H1 (cell line): ENCODE measurements at regions not wholly inside any gene's neighbourhood (a gene's known extent, or its start where the extent isn't known, plus 50 kb on each side); places are given as distances from the start of the nearest gene placed in this dataset.
"Not testable (repeated sequence)": the region's sequence is repeated elsewhere in the genome, so short reads cannot be mapped to it uniquely, and the experiment has no call there.

Experiments
- CTCF ChIA-PET: fragments of 300-600 bp; sonication (Branson Sonifier 250); formaldehyde crosslinking; loops from one replicate; lab custom pipeline; 2021; ENCODE audit not compliant: partially characterized antibody; lab: Charles Lee
- POLR2A ChIA-PET: fragments of 300-600 bp; sonication (Branson Sonifier 250); formaldehyde crosslinking; loops from one replicate; lab custom pipeline; 2021; ENCODE audit warnings: inconsistent platforms; ENCODE audit not compliant: partially characterized antibody; lab: Charles Lee
- DNase-seq, 2 experiments: peaks; one replicate each; pipeline versions ENCODE4 v3.0.0 to v3.0.0-alpha.2; 2010 to 2022; ENCODE audit warnings: low spot score in 2 of 2, low read depth in 1 of 2, mixed read lengths in 1 of 2
- FAIRE-seq: peaks from 2 replicates; lab custom pipeline; 2011; peaks lifted over from hg19 to GRCh38; lab: Jason Lieb, UNC
- H2AFZ ChIP-seq: 2 replicates; pipeline ENCODE4 v1.8.1; 2012; ENCODE audit warnings: low read length, inconsistent platforms
- H2AK5ac ChIP-seq: 2 replicates; pipeline ENCODE4 v1.6.1; 2013; ENCODE audit warnings: low read depth, low read length
- H2BK120ac ChIP-seq: replicated peaks from 2 replicates; pipeline ENCODE3; 2013; ENCODE audit warnings: low read depth, low read length, inconsistent platforms
- H2BK12ac ChIP-seq: 2 replicates; pipeline ENCODE4 v1.6.1; 2013; ENCODE audit warnings: low read depth, low read length
- H2BK15ac ChIP-seq: 2 replicates; pipeline ENCODE4 v1.6.1; 2013; ENCODE audit warnings: low read length
- H2BK20ac ChIP-seq: 2 replicates; pipeline ENCODE4 v1.6.1; 2013; ENCODE audit warnings: low read length
- H2BK5ac ChIP-seq: 2 replicates; pipeline ENCODE4 v1.6.1; 2013; ENCODE audit warnings: low read depth, low read length
- H3K14ac ChIP-seq: 2 replicates; pipeline ENCODE4 v1.6.1; 2013; ENCODE audit warnings: inconsistent platforms; ENCODE audit not compliant: insufficient read length
- H3K18ac ChIP-seq: 2 replicates; pipeline ENCODE4 v1.6.1; 2013; ENCODE audit warnings: low read length; ENCODE audit errors: extremely low read depth
- H3K23ac ChIP-seq: 2 replicates; pipeline ENCODE4 v1.6.1; 2013; ENCODE audit warnings: inconsistent platforms; ENCODE audit not compliant: insufficient read length
- H3K23me2 ChIP-seq: 2 replicates; pipeline ENCODE4 v1.6.1; 2013; ENCODE audit warnings: low read depth, low read length
- H3K27ac ChIP-seq: 2 replicates; pipeline ENCODE4 v1.6.1; 2011; ENCODE audit warnings: low read depth, low read length, inconsistent platforms
- H3K27me3 ChIP-seq, 4 experiments: replicated peaks in 1 of 4; 1 replicate in 1 of 4; 2 replicates in 3 of 4; pipeline versions ENCODE4 v1.6.1 to v1.8.1; 2011 to 2013; ENCODE audit warnings: low read length in 3 of 4, mild to moderate bottlenecking in 3 of 4, inconsistent platforms in 2 of 4, mixed read lengths in 2 of 4, moderate library complexity in 1 of 4; ENCODE audit not compliant: control insufficient read depth in 3 of 4, insufficient read depth in 3 of 4; ENCODE audit errors: extremely low read depth in 1 of 4
- H3K36me3 ChIP-seq, 4 experiments: 2 replicates each; pipeline versions ENCODE4 v1.6.1 to v1.8.1; 2011 to 2013; ENCODE audit warnings: mild to moderate bottlenecking in 4 of 4, low read length in 3 of 4, moderate library complexity in 2 of 4, control low read depth in 1 of 4, inconsistent platforms in 1 of 4; ENCODE audit not compliant: insufficient read depth in 4 of 4, control insufficient read depth in 2 of 4
- H3K4ac ChIP-seq: replicated peaks from 2 replicates; pipeline ENCODE3; 2013; ENCODE audit warnings: low read length, low read depth, mixed read lengths, inconsistent platforms; ENCODE audit not compliant: insufficient read length
- H3K4me1 ChIP-seq, 4 experiments: replicated peaks in 1 of 4; 1 replicate in 1 of 4; 2 replicates in 3 of 4; pipeline versions ENCODE4 v1.6.1 to v1.8.1; 2011 to 2013; ENCODE audit warnings: low read length in 3 of 4, inconsistent platforms in 2 of 4, mixed read lengths in 1 of 4; ENCODE audit not compliant: insufficient read depth in 4 of 4, control insufficient read depth in 3 of 4
- H3K4me2 ChIP-seq, 2 experiments: 2 replicates each; pipeline versions ENCODE4 v1.6.1 to v1.8.1; 2011 to 2013; ENCODE audit warnings: low read depth in 2 of 2, low read length in 2 of 2, control low read depth in 1 of 2, inconsistent platforms in 1 of 2, mild to moderate bottlenecking in 1 of 2; ENCODE audit not compliant: insufficient read depth in 1 of 2
- H3K4me3 ChIP-seq, 4 experiments: fragments of 200-600, 300-600 bp in 1 of 4; sonication (generic), shearing (Covaris generic), sonication (Bioruptor Twin) in 1 of 4; 2 replicates each; pipeline versions ENCODE4 v1.5.1 to v1.8.1; 2011 to 2016; ENCODE audit warnings: low read length in 4 of 4, low read depth in 3 of 4, control low read depth in 2 of 4, inconsistent platforms in 2 of 4, mild to moderate bottlenecking in 2 of 4, mixed read lengths in 1 of 4, moderate library complexity in 1 of 4; ENCODE audit not compliant: insufficient read depth in 2 of 4; ENCODE audit errors: extremely low read depth in 1 of 4
- H3K56ac ChIP-seq: replicated peaks from 2 replicates; pipeline ENCODE3; 2013; ENCODE audit warnings: low read depth, mild to moderate bottlenecking, mixed read lengths, low read length, inconsistent platforms; ENCODE audit not compliant: insufficient read length
- H3K79me1 ChIP-seq: 2 replicates; pipeline ENCODE4 v1.6.1; 2013; ENCODE audit warnings: low read depth, low read length, control low read depth
- H3K79me2 ChIP-seq, 2 experiments: 2 replicates each; pipeline versions ENCODE4 v1.6.1 to v1.8.1; 2012 to 2013; ENCODE audit warnings: low read length in 2 of 2, mild to moderate bottlenecking in 2 of 2, inconsistent platforms in 1 of 2; ENCODE audit not compliant: insufficient read depth in 2 of 2, control insufficient read depth in 1 of 2
- H3K9ac ChIP-seq, 4 experiments: replicated peaks in 1 of 4; 1 replicate in 1 of 4; 2 replicates in 3 of 4; pipeline versions ENCODE4 v1.6.1 to v1.8.1; 2011 to 2013; ENCODE audit warnings: low read depth in 3 of 4, low read length in 3 of 4, control low read depth in 2 of 4, mild to moderate bottlenecking in 2 of 4, moderate library complexity in 2 of 4, inconsistent platforms in 1 of 4; ENCODE audit errors: extremely low read depth in 1 of 4
- H3K9me3 ChIP-seq, 2 experiments: 2 replicates each; pipeline versions ENCODE4 v1.6.1 to v1.8.1; 2012 to 2013; ENCODE audit warnings: mild to moderate bottlenecking in 2 of 2, moderate library complexity in 2 of 2, control low read depth in 1 of 2, inconsistent platforms in 1 of 2, low read depth in 1 of 2, low read length in 1 of 2, mixed read lengths in 1 of 2; ENCODE audit not compliant: insufficient read depth in 2 of 2
- H4K20me1 ChIP-seq, 2 experiments: replicated peaks in 1 of 2; 2 replicates each; pipeline versions ENCODE3 to v1.8.1; 2011 to 2013; ENCODE audit warnings: inconsistent platforms in 2 of 2, low read length in 2 of 2, mild to moderate bottlenecking in 1 of 2; ENCODE audit not compliant: insufficient read depth in 2 of 2, control insufficient read depth in 1 of 2
- H4K5ac ChIP-seq: 2 replicates; pipeline ENCODE4 v1.6.1; 2013; ENCODE audit warnings: low read length, low read depth, mixed read lengths, inconsistent platforms; ENCODE audit not compliant: insufficient read length
- H4K8ac ChIP-seq: 2 replicates; pipeline ENCODE4 v1.8.0; 2013; ENCODE audit warnings: mild to moderate bottlenecking, moderate library complexity, low read length, inconsistent platforms; ENCODE audit not compliant: insufficient read depth; ENCODE audit errors: extremely low read depth
- H4K91ac ChIP-seq: replicated peaks from 2 replicates; pipeline ENCODE3; 2013; ENCODE audit warnings: low read length, mixed read lengths, inconsistent platforms; ENCODE audit not compliant: insufficient read length
- WGBS, 2 experiments: shearing (Covaris generic) in 1 of 2; methylation state at CpG; one replicate each; pipeline versions ENCODE4 v1.1.6 to v1.1.7; 2013 to 2015; ENCODE audit warnings: low lambda C conversion rate in 2 of 2, mixed read lengths in 2 of 2, inconsistent platforms in 1 of 2, low coverage in 1 of 2, missing lambda C conversion rate in 1 of 2; ENCODE audit not compliant: insufficient replicate concordance in 2 of 2, insufficient coverage in 1 of 2, insufficient read length in 1 of 2; ENCODE audit errors: extremely low coverage in 1 of 2, missing lambda C conversion rate in 1 of 2; 5-methylcytosine and 5-hydroxymethylcytosine counted together

DNA sequence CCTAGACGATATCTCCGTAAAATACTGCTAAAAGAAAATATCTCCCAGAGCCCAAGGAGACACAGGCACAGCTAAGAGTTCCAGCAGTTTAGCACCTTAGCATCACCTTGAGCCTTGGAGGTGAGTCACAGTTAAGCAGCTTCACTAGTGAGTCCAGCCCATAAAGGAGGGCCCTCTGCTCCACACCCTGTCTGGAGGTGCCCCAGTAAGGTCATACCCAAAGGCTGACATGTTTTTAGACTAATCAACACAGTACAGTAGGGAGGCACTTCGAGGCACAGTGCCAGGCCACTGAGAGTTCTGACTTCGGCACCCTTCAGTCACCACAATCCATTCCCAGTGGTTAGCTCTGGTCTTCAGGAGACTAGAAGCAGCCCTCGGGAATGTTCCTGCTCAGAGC lies 121.8 kb downstream of the CDRT15L2 start:
- H3K9ac ChIP-seq, H3K4me2 ChIP-seq, H3K9me3 ChIP-seq, H3K18ac ChIP-seq, CTCF ChIA-PET, H3K27ac ChIP-seq, H3K56ac ChIP-seq, H3K23me2 ChIP-seq, H2AFZ ChIP-seq, H2BK120ac ChIP-seq, H4K20me1 ChIP-seq, H3K27me3 ChIP-seq, H4K5ac ChIP-seq, H2BK15ac ChIP-seq, DNase-seq, H3K79me1 ChIP-seq, H3K4me3 ChIP-seq, H2BK5ac ChIP-seq, H3K23ac ChIP-seq, H3K36me3 ChIP-seq, H4K91ac ChIP-seq, H3K14ac ChIP-seq, H2BK12ac ChIP-seq, H3K79me2 ChIP-seq, H2BK20ac ChIP-seq, H3K4me1 ChIP-seq, H2AK5ac ChIP-seq, H3K4ac ChIP-seq, POLR2A ChIA-PET, H4K8ac ChIP-seq, FAIRE-seq: not testable (repeated sequence)
- WGBS, 2 experiments: 87% methylated on average over 5 of the region's 5 CpGs; no CpG with 5 or more reads in 1 of the 2 experiments
